ENCODE measurements at regions not wholly inside any gene's neighbourhood (a gene's known extent, or its start where the extent isn't known, plus 50 kb on each side); places are given as distances from the start of the nearest gene placed in this dataset.

DNA sequence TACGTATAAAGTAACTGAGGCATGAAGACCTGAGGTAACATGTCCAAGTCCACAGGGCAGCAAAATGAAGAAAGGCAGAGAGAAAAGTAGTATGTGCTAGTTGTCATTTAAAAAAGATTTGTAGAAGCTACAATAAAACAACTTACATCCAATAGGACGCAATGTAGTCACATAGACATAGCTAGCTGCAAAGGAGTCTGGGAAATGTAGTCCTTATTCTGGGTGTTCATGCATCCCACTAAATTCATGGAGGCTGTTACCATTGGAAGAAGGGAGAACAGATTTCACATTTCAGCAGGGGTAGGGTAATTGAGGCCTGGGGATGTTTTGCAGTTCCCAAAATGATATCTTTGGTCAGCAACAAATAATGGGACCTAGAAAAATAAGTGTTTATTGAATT lies 571.4 kb downstream of the MIAT start:
- intact Hi-C loops (cut with micrococcal nuclease) = no loop called here
- Histone ChIP-seq H3K27me3 (ENCODE audit: control insufficient read depth in 2 of 2, insufficient read depth in 2 of 2, low read length in 2 of 2) (no peaks in the 10 kb centered on the region), H3K4me3 (ENCODE audit: low read length) (no peak overlapping the region), H3K9me3 (ENCODE audit: control insufficient read depth in 2 of 3, low read length in 3 of 3) (no peaks in the 10 kb centered on the region), H3K4me1 (ENCODE audit: control insufficient read depth in 2 of 2, insufficient read depth in 2 of 2, low read length in 2 of 2) (no peaks in the 10 kb centered on the region), H3K36me3 (ENCODE audit: control insufficient read depth in 2 of 3, insufficient read depth in 3 of 3, low read length in 3 of 3) (no peaks in the 10 kb centered on the region), H3K27ac (ENCODE audit: low read depth, low read length) (no peak overlapping the region)
- Mint-ChIP-seq H3K4me3 (no peak overlapping the region), H3K27me3 (peaks cover 2 to 35% (median 10%) of the 10 kb centered on the region in 5 donors), H3K9me3 (peaks cover 0 to 10% (median 2%) of the 10 kb centered on the region in 11 donors), H3K27ac (no peak overlapping the region), H3K4me1 (no peaks in the 10 kb centered on the region), H3K36me3 (no peaks in the 10 kb centered on the region)
- POLR2A ChIA-PET = no interaction called here
- ATAC-seq (no peak), DNase-seq (no peak)
- CTCF ChIA-PET = no interaction called here

DNA sequence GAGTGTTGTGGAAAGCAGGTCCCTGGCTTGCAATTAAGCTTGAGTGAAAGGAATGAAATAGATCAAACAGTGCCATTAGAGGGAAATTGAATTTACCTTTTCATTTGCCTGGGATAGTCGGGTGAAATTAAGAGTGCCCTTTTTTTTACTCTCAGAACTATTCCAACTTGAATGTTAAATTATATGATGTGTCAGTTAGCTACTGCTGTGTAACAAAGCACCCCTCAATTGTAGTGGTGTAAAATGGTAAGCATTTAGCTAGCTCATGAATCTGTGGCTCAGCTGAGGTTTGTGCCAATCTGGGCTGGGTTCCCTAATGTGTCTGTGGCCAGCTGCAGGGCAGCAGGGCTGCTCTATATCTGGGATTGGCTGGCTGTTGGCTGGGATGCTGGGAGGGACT lies 571.4 kb downstream of the MN1 start:
- Histone ChIP-seq H3K9me3 (ENCODE audit: control insufficient read depth in 2 of 3, low read length in 3 of 3) (no peaks in the 10 kb centered on the region), H3K4me1 (ENCODE audit: control insufficient read depth in 2 of 2, insufficient read depth in 2 of 2, low read length in 2 of 2) (no peaks in the 10 kb centered on the region), H3K4me3 (ENCODE audit: low read length) (no peak overlapping the region), H3K27me3 (ENCODE audit: control insufficient read depth in 2 of 2, insufficient read depth in 2 of 2, low read length in 2 of 2) (no peaks in the 10 kb centered on the region), H3K36me3 (ENCODE audit: control insufficient read depth in 2 of 3, insufficient read depth in 3 of 3, low read length in 3 of 3) (no peaks in the 10 kb centered on the region), H3K27ac (ENCODE audit: low read depth, low read length) (no peak overlapping the region)
- intact Hi-C loops (cut with micrococcal nuclease) = no loop called here
- POLR2A ChIA-PET = no interaction called here
- Mint-ChIP-seq H3K9me3 (peaks cover 0 to 10% (median 2%) of the 10 kb centered on the region in 11 donors), H3K27ac (no peak overlapping the region), H3K27me3 (peaks cover 2 to 32% (median 12%) of the 10 kb centered on the region in 5 donors), H3K36me3 (no peaks in the 10 kb centered on the region), H3K4me1 (no peaks in the 10 kb centered on the region), H3K4me3 (no peak overlapping the region)
- ATAC-seq (no peak), DNase-seq (no peak)
- CTCF ChIA-PET = no interaction called here

DNA sequence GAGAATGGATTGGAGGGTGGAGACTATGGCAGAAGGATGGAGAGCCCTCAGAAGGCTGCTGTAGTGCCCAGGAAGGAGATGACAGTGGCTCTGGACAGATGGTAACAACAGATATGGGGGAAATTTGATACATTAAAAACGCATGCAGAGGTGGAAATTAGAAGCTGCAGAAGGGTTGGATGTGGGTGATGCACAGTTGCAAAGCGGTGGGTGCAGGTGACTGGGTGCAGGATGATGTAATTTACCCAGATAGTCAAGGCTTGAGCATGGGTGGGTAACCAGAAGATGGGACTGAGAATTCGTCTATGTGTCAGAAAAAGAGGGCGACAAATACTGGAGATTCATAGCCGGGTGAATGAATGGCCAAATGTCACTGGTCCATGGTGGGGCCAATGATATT lies 570.3 kb downstream of the MN1 start:
- no peaks in the 10 kb centered on the region for H3K4me1 Mint-ChIP-seq

DNA sequence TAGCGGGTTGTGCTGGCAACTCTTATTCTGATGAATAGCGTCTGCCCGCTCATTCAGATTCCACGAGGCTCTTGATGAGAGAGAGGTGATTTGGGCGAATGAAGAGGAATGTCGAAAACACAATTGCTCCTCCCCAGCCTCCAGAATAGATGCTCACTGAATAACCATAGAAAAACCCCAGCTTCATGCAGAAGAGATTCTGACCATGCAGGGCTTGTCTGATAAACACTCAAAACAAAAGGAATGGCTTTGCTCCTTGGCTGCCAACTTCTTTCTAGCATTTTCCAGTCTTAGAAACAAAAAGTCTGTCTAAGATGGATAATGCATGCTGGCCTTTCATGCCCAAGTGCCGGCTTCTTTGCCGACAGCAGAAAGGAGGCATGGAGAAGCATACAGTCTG lies 569.5 kb downstream of the MN1 start:
- H3K4me1 ChIP-seq (ENCODE audit: control insufficient read depth in 2 of 2, insufficient read depth in 2 of 2, low read length in 2 of 2) = no peaks in the 10 kb centered on the region
- H3K36me3 ChIP-seq (ENCODE audit: control insufficient read depth in 2 of 3, insufficient read depth in 3 of 3, low read length in 3 of 3) = no peaks in the 10 kb centered on the region
- ChIA-PET CTCF (no interaction called here), POLR2A (no interaction called here)
- peaks cover 0 to 10% (median 2%) of the 10 kb centered on the region in 11 donors for H3K9me3 Mint-ChIP-seq
- no peaks in the 10 kb centered on the region for H3K36me3 Mint-ChIP-seq
- no peaks in the 10 kb centered on the region for H3K27me3 ChIP-seq (ENCODE audit: control insufficient read depth in 2 of 2, insufficient read depth in 2 of 2, low read length in 2 of 2)
- no peak overlapping the region for H3K27ac Mint-ChIP-seq
- H3K4me1 Mint-ChIP-seq = no peaks in the 10 kb centered on the region
- peaks cover 0 to 23% (median 12%) of the 10 kb centered on the region in 5 donors for H3K27me3 Mint-ChIP-seq
- H3K4me3 Mint-ChIP-seq = no peak overlapping the region
- intact Hi-C loops (cut with micrococcal nuclease) = no loop called here
- ATAC-seq (no peak), DNase-seq (no peak)
- no peaks in the 10 kb centered on the region for H3K9me3 ChIP-seq (ENCODE audit: control insufficient read depth in 2 of 3, low read length in 3 of 3)
- H3K4me3 ChIP-seq (ENCODE audit: low read length) = no peak overlapping the region
- no peak overlapping the region for H3K27ac ChIP-seq (ENCODE audit: low read depth, low read length)

More for the DNA sequence above, 570.3 kb downstream of the MN1 start:
- ChIA-PET POLR2A (no interaction called here), CTCF (no interaction called here)
- peaks cover 0 to 27% (median 12%) of the 10 kb centered on the region in 5 donors for H3K27me3 Mint-ChIP-seq
- ATAC-seq (no peak), DNase-seq (no peak)
- no peak overlapping the region for H3K4me3 Mint-ChIP-seq
- H3K9me3 ChIP-seq (ENCODE audit: control insufficient read depth in 2 of 3, low read length in 3 of 3) = no peaks in the 10 kb centered on the region
- no peak overlapping the region for H3K27ac ChIP-seq (ENCODE audit: low read depth, low read length)
- H3K4me3 ChIP-seq (ENCODE audit: low read length) = no peak overlapping the region
- H3K36me3 Mint-ChIP-seq = no peaks in the 10 kb centered on the region
- H3K36me3 ChIP-seq (ENCODE audit: control insufficient read depth in 2 of 3, insufficient read depth in 3 of 3, low read length in 3 of 3) = no peaks in the 10 kb centered on the region
- H3K27me3 ChIP-seq (ENCODE audit: control insufficient read depth in 2 of 2, insufficient read depth in 2 of 2, low read length in 2 of 2) = no peaks in the 10 kb centered on the region
- H3K27ac Mint-ChIP-seq = no peak overlapping the region
- H3K4me1 ChIP-seq (ENCODE audit: control insufficient read depth in 2 of 2, insufficient read depth in 2 of 2, low read length in 2 of 2) = no peaks in the 10 kb centered on the region
- intact Hi-C loops (cut with micrococcal nuclease) = no loop called here
- peaks cover 0 to 10% (median 2%) of the 10 kb centered on the region in 11 donors for H3K9me3 Mint-ChIP-seq

DNA sequence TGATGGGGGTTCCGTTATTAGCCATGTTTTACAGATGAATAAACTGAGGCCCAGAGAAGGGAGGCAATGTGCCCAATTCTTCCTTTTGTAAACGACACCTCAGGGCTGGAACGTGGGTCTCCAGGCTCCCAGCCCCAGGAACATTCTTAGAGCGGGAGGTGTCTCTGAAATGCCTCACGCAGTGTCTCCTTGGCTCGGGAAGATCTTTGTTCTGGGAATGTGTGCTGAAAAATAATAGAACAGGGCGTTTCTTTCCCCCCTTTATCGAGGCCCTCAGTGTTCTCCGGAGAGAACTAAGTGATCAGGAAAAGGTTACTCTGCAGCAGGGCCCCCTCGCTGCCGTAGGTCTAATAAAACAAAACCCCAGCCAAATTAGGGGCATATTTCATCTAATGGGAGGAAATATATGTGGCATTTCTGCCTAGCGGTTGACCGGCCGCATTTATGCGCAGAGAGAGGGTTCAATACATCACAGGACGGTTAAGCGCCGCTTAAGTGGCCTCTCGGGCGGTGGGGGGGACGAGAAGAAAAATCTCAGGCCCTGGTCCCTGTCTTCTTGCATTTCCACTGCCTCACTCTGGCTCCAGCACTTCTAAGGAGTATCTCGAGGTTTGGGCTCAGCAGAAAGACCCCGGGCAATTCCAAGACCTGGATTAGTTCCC lies 564.3 kb downstream of the MN1 start:
- H3K4me3 Mint-ChIP-seq = no peak overlapping the region
- CTCF ChIA-PET = no interaction called here
- DNase-seq = no peak

DNA sequence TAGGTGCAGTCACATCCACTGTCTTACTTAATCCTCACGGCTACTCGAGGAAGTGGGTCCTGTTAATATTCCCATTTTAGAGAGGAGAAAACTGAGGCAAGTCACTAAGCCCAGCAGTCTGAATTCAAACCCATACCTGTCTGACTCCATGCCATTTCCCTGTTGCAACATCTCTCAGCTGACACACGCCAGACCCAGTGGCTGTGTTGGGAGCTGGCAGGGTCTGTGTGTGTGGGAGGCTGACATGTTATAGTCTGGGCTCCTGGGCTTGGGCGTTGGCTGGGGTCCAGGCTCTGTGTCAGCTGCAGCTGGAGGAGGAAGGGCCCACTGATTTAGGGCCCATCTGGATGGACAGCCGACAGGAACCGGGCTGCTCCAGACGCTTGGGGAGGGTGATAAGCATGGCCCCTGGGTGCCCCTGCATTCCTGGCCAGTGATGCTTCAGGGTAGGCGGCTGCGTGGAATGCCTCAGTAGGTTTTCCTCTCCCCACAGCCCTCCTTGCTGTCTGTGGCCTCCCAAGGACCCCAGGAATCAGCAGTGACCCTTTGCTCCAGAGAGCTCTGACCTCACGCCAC lies 562.5 kb downstream of the MN1 start:
- H3K27ac Mint-ChIP-seq = no peak overlapping the region
- intact Hi-C loops (cut with micrococcal nuclease) = no loop called here
- no peaks in the 10 kb centered on the region for H3K4me1 ChIP-seq (ENCODE audit: control insufficient read depth in 2 of 2, insufficient read depth in 2 of 2, low read length in 2 of 2)
- no peak overlapping the region for H3K4me3 Mint-ChIP-seq
- H3K9me3 ChIP-seq (ENCODE audit: control insufficient read depth in 2 of 3, low read length in 3 of 3) = no peaks in the 10 kb centered on the region
- POLR2A ChIA-PET = no interaction called here
- H3K36me3 ChIP-seq (ENCODE audit: control insufficient read depth in 2 of 3, insufficient read depth in 3 of 3, low read length in 3 of 3) = no peaks in the 10 kb centered on the region
- no peak overlapping the region for H3K4me3 ChIP-seq (ENCODE audit: low read length)
- H3K9me3 Mint-ChIP-seq = no peaks in the 10 kb centered on the region
- H3K27me3 ChIP-seq (ENCODE audit: control insufficient read depth in 2 of 2, insufficient read depth in 2 of 2, low read length in 2 of 2) = no peaks in the 10 kb centered on the region
- no peak overlapping the region for H3K27ac ChIP-seq (ENCODE audit: low read depth, low read length)
- H3K36me3 Mint-ChIP-seq = no peaks in the 10 kb centered on the region
- DNase-seq (no peak), ATAC-seq (no peak)
- peaks cover 0 to 24% (median 13%) of the 10 kb centered on the region in 5 donors for H3K27me3 Mint-ChIP-seq
- H3K4me1 Mint-ChIP-seq = no peaks in the 10 kb centered on the region
- CTCF ChIA-PET = no interaction called here

More for the DNA sequence above, 564.3 kb downstream of the MN1 start:
- H3K27ac ChIP-seq (ENCODE audit: low read depth, low read length) = no peak overlapping the region
- no peaks in the 10 kb centered on the region for H3K36me3 ChIP-seq (ENCODE audit: control insufficient read depth in 2 of 3, insufficient read depth in 3 of 3, low read length in 3 of 3)
- no peak overlapping the region for H3K4me3 ChIP-seq (ENCODE audit: low read length)
- no peaks in the 10 kb centered on the region for H3K4me1 Mint-ChIP-seq
- intact Hi-C loops (cut with micrococcal nuclease) = no loop called here
- H3K36me3 Mint-ChIP-seq = no peaks in the 10 kb centered on the region
- H3K4me1 ChIP-seq (ENCODE audit: control insufficient read depth in 2 of 2, insufficient read depth in 2 of 2, low read length in 2 of 2) = no peaks in the 10 kb centered on the region
- POLR2A ChIA-PET = no interaction called here
- H3K9me3 Mint-ChIP-seq = no peaks in the 10 kb centered on the region
- H3K9me3 ChIP-seq (ENCODE audit: control insufficient read depth in 2 of 3, low read length in 3 of 3) = no peaks in the 10 kb centered on the region
- no peak overlapping the region for H3K27ac Mint-ChIP-seq
- no peaks in the 10 kb centered on the region for H3K27me3 ChIP-seq (ENCODE audit: control insufficient read depth in 2 of 2, insufficient read depth in 2 of 2, low read length in 2 of 2)
- ATAC-seq = no peak
- H3K27me3 Mint-ChIP-seq = peaks cover 0 to 24% (median 15%) of the 10 kb centered on the region in 5 donors

DNA sequence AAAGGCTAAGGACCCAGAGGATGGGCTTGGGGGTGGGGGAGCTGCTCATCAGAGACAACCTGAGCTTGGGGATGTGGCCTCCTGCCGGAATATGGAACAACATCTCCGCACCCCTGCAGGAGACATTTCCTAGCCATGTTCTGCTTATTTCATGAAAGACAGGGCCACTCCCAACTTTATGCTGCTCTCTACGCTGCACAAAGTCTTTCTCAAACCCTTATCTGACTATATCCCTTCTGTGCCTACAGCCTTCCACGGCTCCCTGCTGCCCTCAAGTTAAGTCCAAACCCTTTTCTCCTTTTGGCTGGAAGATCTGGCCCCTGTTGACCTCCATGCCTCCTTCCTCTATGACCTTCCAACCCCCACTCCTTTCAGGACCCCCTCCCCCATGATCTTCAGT lies 562.0 kb downstream of the MN1 start:
- no peaks in the 10 kb centered on the region for H3K9me3 Mint-ChIP-seq
- no peaks in the 10 kb centered on the region for H3K4me1 ChIP-seq (ENCODE audit: control insufficient read depth in 2 of 2, insufficient read depth in 2 of 2, low read length in 2 of 2)
- H3K27me3 ChIP-seq (ENCODE audit: control insufficient read depth in 2 of 2, insufficient read depth in 2 of 2, low read length in 2 of 2) = no peaks in the 10 kb centered on the region
- no peak overlapping the region for H3K4me3 Mint-ChIP-seq
- intact Hi-C loops (cut with micrococcal nuclease) = no loop called here
- H3K4me1 Mint-ChIP-seq = no peaks in the 10 kb centered on the region
- no peaks in the 10 kb centered on the region for H3K36me3 ChIP-seq (ENCODE audit: control insufficient read depth in 2 of 3, insufficient read depth in 3 of 3, low read length in 3 of 3)
- H3K4me3 ChIP-seq (ENCODE audit: low read length) = no peak overlapping the region
- DNase-seq (no peak), ATAC-seq (no peak)
- no peaks in the 10 kb centered on the region for H3K9me3 ChIP-seq (ENCODE audit: control insufficient read depth in 2 of 3, low read length in 3 of 3)
- ChIA-PET POLR2A (no interaction called here), CTCF (no interaction called here)
- H3K27ac Mint-ChIP-seq = no peak overlapping the region
- H3K27me3 Mint-ChIP-seq = peaks cover 0 to 24% (median 13%) of the 10 kb centered on the region in 5 donors
- no peaks in the 10 kb centered on the region for H3K36me3 Mint-ChIP-seq
- no peak overlapping the region for H3K27ac ChIP-seq (ENCODE audit: low read depth, low read length)

All from naive thymus-derived CD4-positive, alpha-beta T cell (primary cell).